H1 (cell line): ENCODE measurements at regions not wholly inside any gene's neighbourhood (a gene's known extent, or its start where the extent isn't known, plus 50 kb on each side); places are given as distances from the start of the nearest gene placed in this dataset.

Experiments used
- CTCF ChIA-PET: fragments of 300-600 bp; sonication (Branson Sonifier 250); formaldehyde crosslinking; loops from one replicate; lab custom pipeline; 2021; ENCODE audit not compliant: partially characterized antibody; lab: Charles Lee
- POLR2A ChIA-PET: fragments of 300-600 bp; sonication (Branson Sonifier 250); formaldehyde crosslinking; loops from one replicate; lab custom pipeline; 2021; ENCODE audit warnings: inconsistent platforms; ENCODE audit not compliant: partially characterized antibody; lab: Charles Lee
- DNase-seq, 2 experiments: peaks; one replicate each; pipeline versions ENCODE4 v3.0.0 to v3.0.0-alpha.2; 2010 to 2022; ENCODE audit warnings: low spot score in 2 of 2, low read depth in 1 of 2, mixed read lengths in 1 of 2
- FAIRE-seq: peaks from 2 replicates; lab custom pipeline; 2011; peaks lifted over from hg19 to GRCh38; lab: Jason Lieb, UNC
- H2AFZ ChIP-seq: 2 replicates; pipeline ENCODE4 v1.8.1; 2012; ENCODE audit warnings: low read length, inconsistent platforms
- H2AK5ac ChIP-seq: 2 replicates; pipeline ENCODE4 v1.6.1; 2013; ENCODE audit warnings: low read depth, low read length
- H2BK120ac ChIP-seq: replicated peaks from 2 replicates; pipeline ENCODE3; 2013; ENCODE audit warnings: low read depth, low read length, inconsistent platforms
- H2BK12ac ChIP-seq: 2 replicates; pipeline ENCODE4 v1.6.1; 2013; ENCODE audit warnings: low read depth, low read length
- H2BK15ac ChIP-seq: 2 replicates; pipeline ENCODE4 v1.6.1; 2013; ENCODE audit warnings: low read length
- H2BK20ac ChIP-seq: 2 replicates; pipeline ENCODE4 v1.6.1; 2013; ENCODE audit warnings: low read length
- H2BK5ac ChIP-seq: 2 replicates; pipeline ENCODE4 v1.6.1; 2013; ENCODE audit warnings: low read depth, low read length
- H3K14ac ChIP-seq: 2 replicates; pipeline ENCODE4 v1.6.1; 2013; ENCODE audit warnings: inconsistent platforms; ENCODE audit not compliant: insufficient read length
- H3K18ac ChIP-seq: 2 replicates; pipeline ENCODE4 v1.6.1; 2013; ENCODE audit warnings: low read length; ENCODE audit errors: extremely low read depth
- H3K23ac ChIP-seq: 2 replicates; pipeline ENCODE4 v1.6.1; 2013; ENCODE audit warnings: inconsistent platforms; ENCODE audit not compliant: insufficient read length
- H3K23me2 ChIP-seq: 2 replicates; pipeline ENCODE4 v1.6.1; 2013; ENCODE audit warnings: low read depth, low read length
- H3K27ac ChIP-seq: 2 replicates; pipeline ENCODE4 v1.6.1; 2011; ENCODE audit warnings: low read depth, low read length, inconsistent platforms
- H3K27me3 ChIP-seq, 4 experiments: replicated peaks in 1 of 4; 1 replicate in 1 of 4; 2 replicates in 3 of 4; pipeline versions ENCODE4 v1.6.1 to v1.8.1; 2011 to 2013; ENCODE audit warnings: low read length in 3 of 4, mild to moderate bottlenecking in 3 of 4, inconsistent platforms in 2 of 4, mixed read lengths in 2 of 4, moderate library complexity in 1 of 4; ENCODE audit not compliant: control insufficient read depth in 3 of 4, insufficient read depth in 3 of 4; ENCODE audit errors: extremely low read depth in 1 of 4
- H3K36me3 ChIP-seq, 4 experiments: 2 replicates each; pipeline versions ENCODE4 v1.6.1 to v1.8.1; 2011 to 2013; ENCODE audit warnings: mild to moderate bottlenecking in 4 of 4, low read length in 3 of 4, moderate library complexity in 2 of 4, control low read depth in 1 of 4, inconsistent platforms in 1 of 4; ENCODE audit not compliant: insufficient read depth in 4 of 4, control insufficient read depth in 2 of 4
- H3K4ac ChIP-seq: replicated peaks from 2 replicates; pipeline ENCODE3; 2013; ENCODE audit warnings: low read length, low read depth, mixed read lengths, inconsistent platforms; ENCODE audit not compliant: insufficient read length
- H3K4me1 ChIP-seq, 4 experiments: replicated peaks in 1 of 4; 1 replicate in 1 of 4; 2 replicates in 3 of 4; pipeline versions ENCODE4 v1.6.1 to v1.8.1; 2011 to 2013; ENCODE audit warnings: low read length in 3 of 4, inconsistent platforms in 2 of 4, mixed read lengths in 1 of 4; ENCODE audit not compliant: insufficient read depth in 4 of 4, control insufficient read depth in 3 of 4
- H3K4me2 ChIP-seq, 2 experiments: 2 replicates each; pipeline versions ENCODE4 v1.6.1 to v1.8.1; 2011 to 2013; ENCODE audit warnings: low read depth in 2 of 2, low read length in 2 of 2, control low read depth in 1 of 2, inconsistent platforms in 1 of 2, mild to moderate bottlenecking in 1 of 2; ENCODE audit not compliant: insufficient read depth in 1 of 2
- H3K4me3 ChIP-seq, 4 experiments: fragments of 200-600, 300-600 bp in 1 of 4; sonication (generic), shearing (Covaris generic), sonication (Bioruptor Twin) in 1 of 4; 2 replicates each; pipeline versions ENCODE4 v1.5.1 to v1.8.1; 2011 to 2016; ENCODE audit warnings: low read length in 4 of 4, low read depth in 3 of 4, control low read depth in 2 of 4, inconsistent platforms in 2 of 4, mild to moderate bottlenecking in 2 of 4, mixed read lengths in 1 of 4, moderate library complexity in 1 of 4; ENCODE audit not compliant: insufficient read depth in 2 of 4; ENCODE audit errors: extremely low read depth in 1 of 4
- H3K56ac ChIP-seq: replicated peaks from 2 replicates; pipeline ENCODE3; 2013; ENCODE audit warnings: low read depth, mild to moderate bottlenecking, mixed read lengths, low read length, inconsistent platforms; ENCODE audit not compliant: insufficient read length
- H3K79me1 ChIP-seq: 2 replicates; pipeline ENCODE4 v1.6.1; 2013; ENCODE audit warnings: low read depth, low read length, control low read depth
- H3K79me2 ChIP-seq, 2 experiments: 2 replicates each; pipeline versions ENCODE4 v1.6.1 to v1.8.1; 2012 to 2013; ENCODE audit warnings: low read length in 2 of 2, mild to moderate bottlenecking in 2 of 2, inconsistent platforms in 1 of 2; ENCODE audit not compliant: insufficient read depth in 2 of 2, control insufficient read depth in 1 of 2
- H3K9ac ChIP-seq, 4 experiments: replicated peaks in 1 of 4; 1 replicate in 1 of 4; 2 replicates in 3 of 4; pipeline versions ENCODE4 v1.6.1 to v1.8.1; 2011 to 2013; ENCODE audit warnings: low read depth in 3 of 4, low read length in 3 of 4, control low read depth in 2 of 4, mild to moderate bottlenecking in 2 of 4, moderate library complexity in 2 of 4, inconsistent platforms in 1 of 4; ENCODE audit errors: extremely low read depth in 1 of 4
- H3K9me3 ChIP-seq, 2 experiments: 2 replicates each; pipeline versions ENCODE4 v1.6.1 to v1.8.1; 2012 to 2013; ENCODE audit warnings: mild to moderate bottlenecking in 2 of 2, moderate library complexity in 2 of 2, control low read depth in 1 of 2, inconsistent platforms in 1 of 2, low read depth in 1 of 2, low read length in 1 of 2, mixed read lengths in 1 of 2; ENCODE audit not compliant: insufficient read depth in 2 of 2
- H4K20me1 ChIP-seq, 2 experiments: replicated peaks in 1 of 2; 2 replicates each; pipeline versions ENCODE3 to v1.8.1; 2011 to 2013; ENCODE audit warnings: inconsistent platforms in 2 of 2, low read length in 2 of 2, mild to moderate bottlenecking in 1 of 2; ENCODE audit not compliant: insufficient read depth in 2 of 2, control insufficient read depth in 1 of 2
- H4K5ac ChIP-seq: 2 replicates; pipeline ENCODE4 v1.6.1; 2013; ENCODE audit warnings: low read length, low read depth, mixed read lengths, inconsistent platforms; ENCODE audit not compliant: insufficient read length
- H4K8ac ChIP-seq: 2 replicates; pipeline ENCODE4 v1.8.0; 2013; ENCODE audit warnings: mild to moderate bottlenecking, moderate library complexity, low read length, inconsistent platforms; ENCODE audit not compliant: insufficient read depth; ENCODE audit errors: extremely low read depth
- H4K91ac ChIP-seq: replicated peaks from 2 replicates; pipeline ENCODE3; 2013; ENCODE audit warnings: low read length, mixed read lengths, inconsistent platforms; ENCODE audit not compliant: insufficient read length
- BACH1 ChIP-seq: IDR thresholded peaks from 2 replicates; pipeline ENCODE4 v1.6.1; 2012; ENCODE audit warnings: low read length, improper control_type of control experiment
- GABPA ChIP-seq: IDR thresholded peaks from 2 replicates; pipeline ENCODE4 v1.6.1; 2011; ENCODE audit warnings: mild to moderate bottlenecking, low read length, moderate library complexity, borderline replicate concordance; ENCODE audit not compliant: insufficient read depth
- JUN ChIP-seq: IDR thresholded peaks from 2 replicates; pipeline ENCODE4 v1.6.1; 2011; ENCODE audit warnings: low read depth, mild to moderate bottlenecking, improper control_type of control experiment, low read length
- KDM4A ChIP-seq: IDR thresholded peaks from one replicate; pipeline ENCODE4 v1.7.1; 2012; ENCODE audit warnings: low read depth, mild to moderate bottlenecking, moderate library complexity, low read length, inconsistent platforms; ENCODE audit not compliant: severe bottlenecking
- KDM5A ChIP-seq: fragments of 200-600 bp; IDR thresholded peaks from 2 replicates; pipeline ENCODE4 v1.7.1; 2012; ENCODE audit warnings: mild to moderate bottlenecking, low read length, inconsistent platforms, mixed read lengths
- NANOG ChIP-seq: IDR thresholded peaks from 2 replicates; pipeline ENCODE4 v1.6.1; 2011; ENCODE audit warnings: low read length, low read depth, mild to moderate bottlenecking, inconsistent platforms; ENCODE audit not compliant: insufficient read depth, poor library complexity, severe bottlenecking
- POLR2AphosphoS5 ChIP-seq: IDR thresholded peaks from 2 replicates; pipeline ENCODE4 v1.6.1; 2011; ENCODE audit warnings: low read depth, low read length
- RBBP5 ChIP-seq: IDR thresholded peaks from 2 replicates; pipeline ENCODE4 v1.7.1; 2012; ENCODE audit warnings: low read depth, mild to moderate bottlenecking, inconsistent platforms, low read length, moderate library complexity, borderline replicate concordance
- SIRT6 ChIP-seq: IDR thresholded peaks from one replicate; pipeline ENCODE4 v1.7.1; 2012; ENCODE audit warnings: low read length, inconsistent platforms
- SIX5 ChIP-seq: IDR thresholded peaks from 2 replicates; pipeline ENCODE4 v1.6.1; 2011; ENCODE audit warnings: mild to moderate bottlenecking, low read depth, low read length
- SP4 ChIP-seq: IDR thresholded peaks from 2 replicates; pipeline ENCODE4 v1.6.1; 2012; ENCODE audit warnings: low read length, inconsistent platforms
- WGBS, 2 experiments: shearing (Covaris generic) in 1 of 2; methylation state at CpG; one replicate each; pipeline versions ENCODE4 v1.1.6 to v1.1.7; 2013 to 2015; ENCODE audit warnings: low lambda C conversion rate in 2 of 2, mixed read lengths in 2 of 2, inconsistent platforms in 1 of 2, low coverage in 1 of 2, missing lambda C conversion rate in 1 of 2; ENCODE audit not compliant: insufficient replicate concordance in 2 of 2, insufficient coverage in 1 of 2, insufficient read length in 1 of 2; ENCODE audit errors: extremely low coverage in 1 of 2, missing lambda C conversion rate in 1 of 2; 5-methylcytosine and 5-hydroxymethylcytosine counted together

- no peaks in the 10 kb centered on the region for H3K79me2 ChIP-seq
- no peak overlapping the region for H4K5ac ChIP-seq
- no peak overlapping the region for H2BK15ac ChIP-seq
- no peak overlapping the region for H3K18ac ChIP-seq
- no peaks in the 10 kb centered on the region for H3K27me3 ChIP-seq
- no peak overlapping the region for H3K9ac ChIP-seq
- H3K27ac ChIP-seq = no peak overlapping the region
- H3K4ac ChIP-seq = no peak overlapping the region
- no peak overlapping the region for H3K4me3 ChIP-seq
- H3K79me1 ChIP-seq = no peaks in the 10 kb centered on the region
- no peak overlapping the region for H4K8ac ChIP-seq
- no peak overlapping the region for H2BK12ac ChIP-seq
- H3K4me1 ChIP-seq = peaks cover 2 to 7% (median 5%) of the 10 kb centered on the region in 4 experiments; a peak in 4 of 7 replicates
- H4K91ac ChIP-seq = no peak overlapping the region
- H3K23me2 ChIP-seq = 0 out of 2 replicates have a peak, but pooled peaks cover 3% of the 10 kb centered on the region
- H3K23ac ChIP-seq = no peak overlapping the region
- H2AFZ ChIP-seq = no peak overlapping the region
- H2BK20ac ChIP-seq = no peak overlapping the region
- 16% methylated on average over 6 of the region's 6 CpGs; no CpG with 5 or more reads in 1 of the 2 experiments for WGBS, 2 experiments
- H4K20me1 ChIP-seq = no peaks in the 10 kb centered on the region
- ChIA-PET POLR2A (interaction anchor here (1.6 kb wide), 1 partner anchor 16 kb away, joined by 3 read pairs; no protein-coding TSS in a partner anchor), CTCF (no interaction called here)
- peak overlapping the region; percentile 32 to 47; a peak in 3 of 4 replicates for H3K4me2 ChIP-seq
- TF ChIP-seq SIX5 (no peak), JUN (no peak), SP4 (no peak), RBBP5 (no peak), POLR2AphosphoS5 (no peak), GABPA (no peak), BACH1 (no peak), NANOG (no peak), SIRT6 (no peak), KDM4A (no peak), KDM5A (no peak)
- no peaks in the 10 kb centered on the region for H3K36me3 ChIP-seq
- no peak overlapping the region for H3K14ac ChIP-seq
- H2BK120ac ChIP-seq = no peak overlapping the region
- FAIRE-seq (peak; percentile 24), DNase-seq (no peak)
- no peak overlapping the region for H3K56ac ChIP-seq
- H2AK5ac ChIP-seq = no peak overlapping the region
- no peaks in the 10 kb centered on the region for H3K9me3 ChIP-seq
- no peak overlapping the region; the same call in 1 of the 2 replicates for H2BK5ac ChIP-seq
Measured at GRCh38 chr5:87754009-87754757, 341.5 kb upstream of the CCNH start.
